NCI-H510A (cell line): ENCODE measurements at regions not wholly inside any gene's neighbourhood (a gene's known extent, or its start where the extent isn't known, plus 50 kb on each side); places are given as distances from the start of the nearest gene placed in this dataset.

Source experiments
- DNase-seq: peaks from one replicate; lab custom pipeline; 2025; lab: John Stamatoyannopoulos, UW

GRCh38 chr13:64429691-64430090 lies 2800.4 kb downstream of the PCDH9 start:
- no peak for DNase-seq

GRCh38 chr13:64428196-64428595 lies 2801.9 kb downstream of the PCDH9 start:
- no peak for DNase-seq

GRCh38 chr13:64423467-64423866 lies 2806.7 kb downstream of the PCDH9 start:
- DNase-seq = no peak

GRCh38 chr13:64420181-64420580 lies 2810.0 kb downstream of the PCDH9 start:
- DNase-seq = no peak

GRCh38 chr13:64417581-64417980 lies 2812.6 kb downstream of the PCDH9 start:
- no peak for DNase-seq

- no peak for DNase-seq
Observed at GRCh38 chr13:64414381-64414780, 2815.8 kb downstream of the PCDH9 start.

- DNase-seq = no peak
Observed at GRCh38 chr13:64413529-64413928, 2816.6 kb downstream of the PCDH9 start.

- DNase-seq = no peak
Observed at GRCh38 chr13:64410276-64411053, 2819.7 kb downstream of the PCDH9 start.

- no peak for DNase-seq
Observed at GRCh38 chr13:64397701-64398100, 2832.4 kb downstream of the PCDH9 start.

GRCh38 chr13:64377606-64378005 lies 2852.5 kb downstream of the PCDH9 start:
- no peak for DNase-seq

GRCh38 chr13:64371461-64371860 lies 2858.7 kb downstream of the PCDH9 start:
- DNase-seq = no peak

GRCh38 chr13:64371045-64371444 lies 2859.1 kb downstream of the PCDH9 start:
- DNase-seq = no peak

GRCh38 chr13:64369121-64369520 lies 2861.0 kb downstream of the PCDH9 start:
- DNase-seq = no peak

GRCh38 chr13:64362564-64362963 lies 2867.6 kb downstream of the PCDH9 start:
- no peak for DNase-seq

GRCh38 chr13:64347664-64348063 lies 2882.5 kb downstream of the PCDH9 start:
- DNase-seq = no peak

GRCh38 chr13:64339373-64340063 lies 2890.6 kb downstream of the PCDH9 start:
- DNase-seq = no peak

GRCh38 chr13:64338671-64339070 lies 2891.5 kb downstream of the PCDH9 start:
- no peak for DNase-seq

GRCh38 chr13:64333888-64334287 lies 2896.2 kb downstream of the PCDH9 start:
- DNase-seq = no peak

- no peak for DNase-seq
Observed at GRCh38 chr13:64332048-64332447, 2898.1 kb downstream of the PCDH9 start.

GRCh38 chr13:64327505-64328194 lies 2902.5 kb downstream of the PCDH9 start:
- no peak for DNase-seq

GRCh38 chr13:64314331-64314730 lies 2898.7 kb upstream of the PCDH20 start:
- no peak for DNase-seq

GRCh38 chr13:64311948-64312347 lies 2896.3 kb upstream of the PCDH20 start:
- no peak for DNase-seq

- DNase-seq = no peak
Observed at GRCh38 chr13:64311112-64311511, 2895.5 kb upstream of the PCDH20 start.
